SK-N-SH (cell line): ENCODE measurements at regions not wholly inside any gene's neighbourhood (a gene's known extent, or its start where the extent isn't known, plus 50 kb on each side); places are given as distances from the start of the nearest gene placed in this dataset.

Experiments
- EP300 ChIP-seq, 2 experiments: IDR thresholded peaks; 2 replicates each; pipeline versions ENCODE4 v1.4.0 to v1.6.1; 2012; ENCODE audit warnings: borderline replicate concordance in 1 of 2, low read depth in 1 of 2, low read length in 1 of 2
- EZH2phosphoT487 ChIP-seq: fragments of 200-600 bp; sonication (generic); IDR thresholded peaks from 2 replicates; pipeline ENCODE4 v1.6.1; 2017; ENCODE audit warnings: low read depth, mixed run types, mild to moderate bottlenecking, antibody characterized with exemption, moderate library complexity, borderline replicate concordance
- GATA2 ChIP-seq: sonication (generic); formaldehyde crosslinking; IDR thresholded peaks from 2 replicates; pipeline ENCODE4 v1.5.0; 2020; ENCODE audit warnings: mild to moderate bottlenecking, missing genetic modification reagents
- MXI1 ChIP-seq: IDR thresholded peaks from 2 replicates; pipeline ENCODE4 v1.6.1; 2012; ENCODE audit warnings: mild to moderate bottlenecking, low read depth, low read length, improper control_type of control experiment
- NFIC ChIP-seq: IDR thresholded peaks from 2 replicates; pipeline ENCODE4 v1.4.0; 2012; ENCODE audit warnings: borderline replicate concordance
- SMC3 ChIP-seq: IDR thresholded peaks from 2 replicates; pipeline ENCODE4 v1.6.1; 2012; ENCODE audit warnings: low read depth, low read length, improper control_type of control experiment
- TF ChIP-seq, protein P1 (sequence below): IDR thresholded peaks from 2 replicates; pipeline ENCODE4 v1.6.1; 2012; ENCODE audit warnings: mild to moderate bottlenecking, low read depth, low read length, moderate library complexity
- TF ChIP-seq, protein P2 (sequence below): fragments of 200-600 bp; sonication (generic); IDR thresholded peaks from 2 replicates; pipeline ENCODE4 v1.6.1; 2017; ENCODE audit warnings: antibody characterized with exemption, mild to moderate bottlenecking, moderate library complexity
- TF ChIP-seq, protein P3 (sequence below): fragments of 150-350 bp; IDR thresholded peaks from 2 replicates; pipeline ENCODE4 v1.6.1; 2017; ENCODE audit warnings: antibody characterized with exemption, low read length, low read depth, borderline replicate concordance

DNA sequence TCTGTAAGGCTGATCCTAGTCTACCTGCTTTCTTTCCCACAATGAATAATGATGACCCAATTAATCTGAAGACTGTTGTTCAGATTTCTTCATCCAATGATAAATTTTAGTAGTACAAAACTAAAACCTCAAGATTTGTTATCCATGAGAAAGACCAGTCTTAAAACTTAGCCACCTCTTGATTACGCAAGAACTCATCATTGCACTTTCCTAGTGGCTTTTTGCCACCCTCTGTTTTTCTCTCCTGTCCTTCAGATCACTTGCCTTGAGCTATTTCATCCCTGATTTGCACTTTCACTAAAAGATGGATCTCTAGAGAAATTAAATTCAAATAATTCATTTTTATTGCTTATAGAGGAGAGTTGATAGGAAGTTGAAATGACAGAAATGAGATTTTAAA, 142.7 kb upstream of the RBMS3 start:
- TF ChIP-seq SMC3 = no peak
- TF ChIP-seq NFIC = no peak
- TF ChIP-seq, protein P1, sequence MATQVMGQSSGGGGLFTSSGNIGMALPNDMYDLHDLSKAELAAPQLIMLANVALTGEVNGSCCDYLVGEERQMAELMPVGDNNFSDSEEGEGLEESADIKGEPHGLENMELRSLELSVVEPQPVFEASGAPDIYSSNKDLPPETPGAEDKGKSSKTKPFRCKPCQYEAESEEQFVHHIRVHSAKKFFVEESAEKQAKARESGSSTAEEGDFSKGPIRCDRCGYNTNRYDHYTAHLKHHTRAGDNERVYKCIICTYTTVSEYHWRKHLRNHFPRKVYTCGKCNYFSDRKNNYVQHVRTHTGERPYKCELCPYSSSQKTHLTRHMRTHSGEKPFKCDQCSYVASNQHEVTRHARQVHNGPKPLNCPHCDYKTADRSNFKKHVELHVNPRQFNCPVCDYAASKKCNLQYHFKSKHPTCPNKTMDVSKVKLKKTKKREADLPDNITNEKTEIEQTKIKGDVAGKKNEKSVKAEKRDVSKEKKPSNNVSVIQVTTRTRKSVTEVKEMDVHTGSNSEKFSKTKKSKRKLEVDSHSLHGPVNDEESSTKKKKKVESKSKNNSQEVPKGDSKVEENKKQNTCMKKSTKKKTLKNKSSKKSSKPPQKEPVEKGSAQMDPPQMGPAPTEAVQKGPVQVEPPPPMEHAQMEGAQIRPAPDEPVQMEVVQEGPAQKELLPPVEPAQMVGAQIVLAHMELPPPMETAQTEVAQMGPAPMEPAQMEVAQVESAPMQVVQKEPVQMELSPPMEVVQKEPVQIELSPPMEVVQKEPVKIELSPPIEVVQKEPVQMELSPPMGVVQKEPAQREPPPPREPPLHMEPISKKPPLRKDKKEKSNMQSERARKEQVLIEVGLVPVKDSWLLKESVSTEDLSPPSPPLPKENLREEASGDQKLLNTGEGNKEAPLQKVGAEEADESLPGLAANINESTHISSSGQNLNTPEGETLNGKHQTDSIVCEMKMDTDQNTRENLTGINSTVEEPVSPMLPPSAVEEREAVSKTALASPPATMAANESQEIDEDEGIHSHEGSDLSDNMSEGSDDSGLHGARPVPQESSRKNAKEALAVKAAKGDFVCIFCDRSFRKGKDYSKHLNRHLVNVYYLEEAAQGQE = no peak
- TF ChIP-seq, protein P2, sequence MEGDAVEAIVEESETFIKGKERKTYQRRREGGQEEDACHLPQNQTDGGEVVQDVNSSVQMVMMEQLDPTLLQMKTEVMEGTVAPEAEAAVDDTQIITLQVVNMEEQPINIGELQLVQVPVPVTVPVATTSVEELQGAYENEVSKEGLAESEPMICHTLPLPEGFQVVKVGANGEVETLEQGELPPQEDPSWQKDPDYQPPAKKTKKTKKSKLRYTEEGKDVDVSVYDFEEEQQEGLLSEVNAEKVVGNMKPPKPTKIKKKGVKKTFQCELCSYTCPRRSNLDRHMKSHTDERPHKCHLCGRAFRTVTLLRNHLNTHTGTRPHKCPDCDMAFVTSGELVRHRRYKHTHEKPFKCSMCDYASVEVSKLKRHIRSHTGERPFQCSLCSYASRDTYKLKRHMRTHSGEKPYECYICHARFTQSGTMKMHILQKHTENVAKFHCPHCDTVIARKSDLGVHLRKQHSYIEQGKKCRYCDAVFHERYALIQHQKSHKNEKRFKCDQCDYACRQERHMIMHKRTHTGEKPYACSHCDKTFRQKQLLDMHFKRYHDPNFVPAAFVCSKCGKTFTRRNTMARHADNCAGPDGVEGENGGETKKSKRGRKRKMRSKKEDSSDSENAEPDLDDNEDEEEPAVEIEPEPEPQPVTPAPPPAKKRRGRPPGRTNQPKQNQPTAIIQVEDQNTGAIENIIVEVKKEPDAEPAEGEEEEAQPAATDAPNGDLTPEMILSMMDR = no peak
- TF ChIP-seq MXI1 = no peak
- no peak for TF ChIP-seq GATA2 (CRISPR knock-in tag)
- TF ChIP-seq EZH2phosphoT487 = no peak
- no peak for TF ChIP-seq EP300 (IDR thresholded peaks at IDR 0.05; ENCODE audit: borderline replicate concordance in 1 of 2, low read depth in 1 of 2, low read length in 1 of 2)
- TF ChIP-seq, protein P3, sequence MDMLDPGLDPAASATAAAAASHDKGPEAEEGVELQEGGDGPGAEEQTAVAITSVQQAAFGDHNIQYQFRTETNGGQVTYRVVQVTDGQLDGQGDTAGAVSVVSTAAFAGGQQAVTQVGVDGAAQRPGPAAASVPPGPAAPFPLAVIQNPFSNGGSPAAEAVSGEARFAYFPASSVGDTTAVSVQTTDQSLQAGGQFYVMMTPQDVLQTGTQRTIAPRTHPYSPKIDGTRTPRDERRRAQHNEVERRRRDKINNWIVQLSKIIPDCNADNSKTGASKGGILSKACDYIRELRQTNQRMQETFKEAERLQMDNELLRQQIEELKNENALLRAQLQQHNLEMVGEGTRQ = no peak
